GM12865 (cell line): ENCODE measurements at regions not wholly inside any gene's neighbourhood (a gene's known extent, or its start where the extent isn't known, plus 50 kb on each side); places are given as distances from the start of the nearest gene placed in this dataset.
"Not testable (repeated sequence)": the region's sequence is repeated elsewhere in the genome, so short reads cannot be mapped to it uniquely, and the experiment has no call there.

Source experiments
- DNase-seq: peaks from one replicate; pipeline ENCODE4 v3.0.0; 2010; ENCODE audit warnings: low read depth
- H3K4me3 ChIP-seq: 2 replicates; pipeline ENCODE4 v1.5.1; 2011; ENCODE audit warnings: mild to moderate bottlenecking, low read depth, low read length, control low read depth
- CTCF ChIP-seq: IDR thresholded peaks from 2 replicates; pipeline ENCODE4 v1.5.1; 2011; ENCODE audit warnings: low read length, control low read depth, low read depth, inconsistent platforms; ENCODE audit not compliant: insufficient read depth; ENCODE audit errors: missing control alignments

DNA sequence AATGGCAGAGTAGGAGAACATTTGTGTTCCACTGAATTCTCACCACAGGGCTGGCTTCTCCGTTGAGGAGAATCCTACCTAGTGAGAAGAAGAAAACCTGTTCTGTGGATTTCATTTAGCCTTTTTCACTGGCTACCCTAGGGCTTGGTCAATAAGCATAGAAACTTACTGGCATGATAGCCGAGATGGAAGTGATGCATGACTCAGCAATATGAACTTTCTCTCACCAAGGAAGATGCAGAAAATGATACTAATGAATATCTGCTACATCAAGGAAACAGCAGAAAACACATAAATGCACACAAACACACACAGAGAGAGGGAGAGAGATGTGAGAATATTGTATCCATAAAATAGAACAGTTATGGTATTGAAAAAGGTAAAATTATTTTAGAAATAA lies 216.3 kb downstream of the HHIP start:
- no peak for DNase-seq
- no peak for TF ChIP-seq CTCF
- H3K4me3 ChIP-seq = no peak overlapping the region

DNA sequence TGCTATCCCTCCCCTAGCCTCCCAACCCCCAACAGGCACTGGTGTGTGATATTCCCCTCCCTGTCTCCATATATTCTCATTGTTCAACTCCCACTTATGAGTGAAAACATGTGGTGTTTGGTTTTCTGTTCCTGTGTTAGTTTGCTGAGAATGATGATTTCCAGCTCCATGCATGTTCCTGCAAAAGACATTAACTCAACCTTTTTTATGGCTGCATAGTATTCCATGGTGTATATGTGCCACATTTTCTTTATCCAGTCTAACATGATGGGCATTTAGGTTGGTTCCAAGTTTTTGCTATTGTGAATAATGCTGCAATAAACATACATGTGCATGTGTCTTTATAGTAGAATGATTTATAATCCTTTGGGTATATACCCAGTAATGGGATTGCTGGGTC lies 218.9 kb downstream of the HHIP start:
- not testable (repeated sequence) for DNase-seq, H3K4me3 ChIP-seq

- no peak for TF ChIP-seq CTCF
- DNase-seq = no peak
- no peak overlapping the region for H3K4me3 ChIP-seq
Measured at GRCh38 chr4:144868309-144868708, 222.4 kb downstream of the HHIP start.

GRCh38 chr4:144872508-144873225 lies 225.3 kb downstream of the ANAPC10 start:
- TF ChIP-seq CTCF = no peak
- DNase-seq = no peak
- H3K4me3 ChIP-seq = no peak overlapping the region

- H3K4me3 ChIP-seq = no peak overlapping the region
- TF ChIP-seq CTCF = no peak
- DNase-seq = no peak
Measured at GRCh38 chr4:144873226-144873990, 224.6 kb downstream of the ANAPC10 start.

DNA sequence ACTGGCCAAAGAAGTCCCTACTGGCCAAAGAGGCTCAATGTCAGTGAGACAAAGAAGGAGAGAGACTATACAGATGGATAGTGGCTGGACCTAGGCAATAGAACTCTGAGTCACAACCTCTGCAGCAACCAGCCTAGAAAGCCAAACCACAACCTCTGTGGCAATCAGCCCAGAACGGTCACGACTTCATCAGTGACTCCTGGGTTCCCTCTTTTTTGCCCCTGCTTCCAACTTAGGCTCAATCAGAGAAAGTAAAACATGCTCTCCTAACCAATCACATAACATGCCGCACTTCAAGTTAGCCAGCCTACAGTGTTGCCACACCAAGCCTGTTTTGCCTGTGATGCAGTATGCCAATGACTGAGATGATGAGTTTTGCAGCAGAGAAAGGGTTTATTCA lies 203.4 kb downstream of the ANAPC10 start:
- no peak for DNase-seq
- H3K4me3 ChIP-seq = no peak overlapping the region
- TF ChIP-seq CTCF = no peak

- no peak for DNase-seq
- H3K4me3 ChIP-seq = no peak overlapping the region
- TF ChIP-seq CTCF = no peak
Measured at GRCh38 chr4:144899393-144899792, 198.6 kb downstream of the ANAPC10 start.
